ENCODE measurements at regions not wholly inside any gene's neighbourhood (a gene's known extent, or its start where the extent isn't known, plus 50 kb on each side); places are given as distances from the start of the nearest gene placed in this dataset.

GRCh38 chr2:12982149-12982584 is 265.4 kb downstream of the TRIB2 start:
- Histone ChIP-seq H3K9me3 (replicated peaks; ENCODE audit: insufficient read depth, low read length) (no peaks in the 10 kb centered on the region), H3F3A (ENCODE audit: insufficient read depth, low read length) (no peaks in the 10 kb centered on the region), H3K79me2 (ENCODE audit: low read length) (no peaks in the 10 kb centered on the region), H3K36me3 (replicated peaks; ENCODE audit: insufficient read depth, low read length) (no peaks in the 10 kb centered on the region), H3K4me3 (ENCODE audit: low read length) (no peak overlapping the region), H3K27me3 (replicated peaks; ENCODE audit: insufficient read depth, low read length) (no peaks in the 10 kb centered on the region), H3K4me2 (ENCODE audit: low read depth, low read length) (no peak overlapping the region), H3K27ac (ENCODE audit: low read length) (no peak overlapping the region), H4K20me1 (ENCODE audit: insufficient read depth, low read length) (no peaks in the 10 kb centered on the region), H3K4me1 (ENCODE audit: low read length) (no peaks in the 10 kb centered on the region), H2AFZ (ENCODE audit: low read length) (no peak overlapping the region), H3K9ac (ENCODE audit: low read length) (no peak overlapping the region), H3K9me2 (replicated peaks; ENCODE audit: insufficient read depth, low read length) (no peaks in the 10 kb centered on the region)
- DNase-seq = no peak
- no peak for TF ChIP-seq EZH2phosphoT487 (IDR thresholded peaks at IDR 0.05; ENCODE audit: low read length)
- no peak for TF ChIP-seq EZH2 (optimal IDR thresholded peaks at IDR 0.05; ENCODE audit: low read depth, low read length)
- TF ChIP-seq, protein P1, sequence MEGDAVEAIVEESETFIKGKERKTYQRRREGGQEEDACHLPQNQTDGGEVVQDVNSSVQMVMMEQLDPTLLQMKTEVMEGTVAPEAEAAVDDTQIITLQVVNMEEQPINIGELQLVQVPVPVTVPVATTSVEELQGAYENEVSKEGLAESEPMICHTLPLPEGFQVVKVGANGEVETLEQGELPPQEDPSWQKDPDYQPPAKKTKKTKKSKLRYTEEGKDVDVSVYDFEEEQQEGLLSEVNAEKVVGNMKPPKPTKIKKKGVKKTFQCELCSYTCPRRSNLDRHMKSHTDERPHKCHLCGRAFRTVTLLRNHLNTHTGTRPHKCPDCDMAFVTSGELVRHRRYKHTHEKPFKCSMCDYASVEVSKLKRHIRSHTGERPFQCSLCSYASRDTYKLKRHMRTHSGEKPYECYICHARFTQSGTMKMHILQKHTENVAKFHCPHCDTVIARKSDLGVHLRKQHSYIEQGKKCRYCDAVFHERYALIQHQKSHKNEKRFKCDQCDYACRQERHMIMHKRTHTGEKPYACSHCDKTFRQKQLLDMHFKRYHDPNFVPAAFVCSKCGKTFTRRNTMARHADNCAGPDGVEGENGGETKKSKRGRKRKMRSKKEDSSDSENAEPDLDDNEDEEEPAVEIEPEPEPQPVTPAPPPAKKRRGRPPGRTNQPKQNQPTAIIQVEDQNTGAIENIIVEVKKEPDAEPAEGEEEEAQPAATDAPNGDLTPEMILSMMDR (IDR thresholded peaks at IDR 0.05; ENCODE audit: low read length) = no peak

DNA sequence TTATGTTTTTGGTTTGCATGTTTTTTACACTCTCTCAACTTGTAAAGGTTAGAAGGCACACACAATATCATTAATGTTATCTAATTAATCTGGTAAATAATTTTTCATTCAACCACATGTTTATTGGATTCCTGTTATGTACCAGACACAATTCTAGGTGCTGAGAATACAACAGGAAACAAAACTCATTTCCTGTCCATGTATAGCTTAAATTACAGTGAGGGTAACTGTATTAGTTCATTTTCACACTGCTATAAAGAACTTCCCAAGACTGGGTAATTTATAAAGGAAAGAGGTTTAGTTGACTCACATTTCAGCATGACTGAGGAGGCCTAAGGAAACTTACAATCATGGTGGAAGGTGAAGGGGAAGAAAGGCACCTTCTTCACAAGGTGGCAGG is 270.5 kb downstream of the TRIB2 start:
- DNase-seq = no peak
- Histone ChIP-seq H2AFZ (ENCODE audit: low read length) (no peak overlapping the region), H3K27me3 (replicated peaks; ENCODE audit: insufficient read depth, low read length) (no peaks in the 10 kb centered on the region), H3K27ac (ENCODE audit: low read length) (no peak overlapping the region), H3F3A (ENCODE audit: insufficient read depth, low read length) (no peaks in the 10 kb centered on the region), H3K9me3 (replicated peaks; ENCODE audit: insufficient read depth, low read length) (no peaks in the 10 kb centered on the region), H3K4me3 (ENCODE audit: low read length) (no peak overlapping the region), H3K9me2 (replicated peaks; ENCODE audit: insufficient read depth, low read length) (no peaks in the 10 kb centered on the region), H4K20me1 (ENCODE audit: insufficient read depth, low read length) (no peaks in the 10 kb centered on the region), H3K4me1 (ENCODE audit: low read length) (no peaks in the 10 kb centered on the region), H3K79me2 (ENCODE audit: low read length) (no peaks in the 10 kb centered on the region), H3K36me3 (replicated peaks; ENCODE audit: insufficient read depth, low read length) (no peaks in the 10 kb centered on the region), H3K4me2 (ENCODE audit: low read depth, low read length) (no peak overlapping the region), H3K9ac (ENCODE audit: low read length) (no peak overlapping the region)
- TF ChIP-seq, protein P1 (IDR thresholded peaks at IDR 0.05; ENCODE audit: low read length) = no peak

- no peaks in the 10 kb centered on the region for H3K79me2 ChIP-seq (ENCODE audit: low read length)
- H3K4me2 ChIP-seq (ENCODE audit: low read depth, low read length) = no peak overlapping the region
- H3K4me1 ChIP-seq (ENCODE audit: low read length) = no peaks in the 10 kb centered on the region
- no peak overlapping the region for H3K4me3 ChIP-seq (ENCODE audit: low read length)
- TF ChIP-seq EZH2 (optimal IDR thresholded peaks at IDR 0.05; ENCODE audit: low read depth, low read length) = no peak
- TF ChIP-seq, protein P1 (IDR thresholded peaks at IDR 0.05; ENCODE audit: low read length) = no peak
- no peak for TF ChIP-seq EZH2phosphoT487 (IDR thresholded peaks at IDR 0.05; ENCODE audit: low read length)
- H3K9me2 ChIP-seq (replicated peaks; ENCODE audit: insufficient read depth, low read length) = no peaks in the 10 kb centered on the region
- H3K9me3 ChIP-seq (replicated peaks; ENCODE audit: insufficient read depth, low read length) = no peaks in the 10 kb centered on the region
- H3F3A ChIP-seq (ENCODE audit: insufficient read depth, low read length) = no peaks in the 10 kb centered on the region
- no peak overlapping the region for H2AFZ ChIP-seq (ENCODE audit: low read length)
- no peaks in the 10 kb centered on the region for H3K36me3 ChIP-seq (replicated peaks; ENCODE audit: insufficient read depth, low read length)
- H3K27ac ChIP-seq (ENCODE audit: low read length) = no peak overlapping the region
- H4K20me1 ChIP-seq (ENCODE audit: insufficient read depth, low read length) = no peaks in the 10 kb centered on the region
- no peaks in the 10 kb centered on the region for H3K27me3 ChIP-seq (replicated peaks; ENCODE audit: insufficient read depth, low read length)
- no peak for DNase-seq
- H3K9ac ChIP-seq (ENCODE audit: low read length) = no peak overlapping the region
Measured at GRCh38 chr2:12988279-12988678, 271.5 kb downstream of the TRIB2 start.
